ENCODE measurements at regions not wholly inside any gene's neighbourhood (a gene's known extent, or its start where the extent isn't known, plus 50 kb on each side); places are given as distances from the start of the nearest gene placed in this dataset.
"Not testable (repeated sequence)": the region's sequence is repeated elsewhere in the genome, so short reads cannot be mapped to it uniquely, and the experiment has no call there.

DNA sequence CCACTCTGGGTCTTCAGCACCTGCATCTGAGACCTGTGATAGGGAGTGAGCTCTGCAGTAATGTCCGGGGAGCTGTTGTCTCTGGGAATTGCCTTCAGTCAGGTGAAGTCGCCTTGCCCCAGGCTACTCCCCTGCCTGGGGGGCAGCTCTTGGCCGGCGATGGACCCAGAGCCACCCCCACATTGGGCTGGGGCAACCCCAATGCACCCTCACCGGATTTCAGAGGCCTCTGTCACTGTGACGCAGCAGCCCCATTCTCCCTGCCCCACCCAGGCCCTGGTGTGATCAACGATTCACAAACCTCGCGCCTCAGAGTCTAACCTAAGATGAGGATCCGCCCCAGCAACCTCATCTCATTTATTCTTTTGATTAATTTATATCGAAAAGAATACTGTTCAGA lies 303.6 kb downstream of the NDUFA10 start:
- Mint-ChIP-seq H3K36me3 (no peaks in the 10 kb centered on the region), H3K4me1 (peaks cover 11% of the 10 kb centered on the region), H3K4me3 (no peak overlapping the region), H3K27ac (no peak overlapping the region), H3K9me3 (no peaks in the 10 kb centered on the region), H3K27me3 (ENCODE audit: insufficient read depth, low read depth) (peaks cover 25% of the 10 kb centered on the region)
- Histone ChIP-seq H3K9me3 (ENCODE audit: low read depth) (no peaks in the 10 kb centered on the region), H3K9ac (no peak overlapping the region), H3K4me2 (no peak overlapping the region), H3K27ac (no peak overlapping the region), H3K4me3 (no peak overlapping the region), H4K20me1 (ENCODE audit: low read depth) (no peaks in the 10 kb centered on the region), H3K4me1 (no peaks in the 10 kb centered on the region), H3F3A (ENCODE audit: low read depth) (no peaks in the 10 kb centered on the region), H2AFZ (replicated peaks) (no peak overlapping the region), H3K79me2 (ENCODE audit: low read depth) (no peaks in the 10 kb centered on the region), H3K36me3 (no peaks in the 10 kb centered on the region), H3K27me3 (no peaks in the 10 kb centered on the region)
- DNase-seq (ENCODE audit: low spot score), result no peak
- TF ChIP-seq, protein P1, sequence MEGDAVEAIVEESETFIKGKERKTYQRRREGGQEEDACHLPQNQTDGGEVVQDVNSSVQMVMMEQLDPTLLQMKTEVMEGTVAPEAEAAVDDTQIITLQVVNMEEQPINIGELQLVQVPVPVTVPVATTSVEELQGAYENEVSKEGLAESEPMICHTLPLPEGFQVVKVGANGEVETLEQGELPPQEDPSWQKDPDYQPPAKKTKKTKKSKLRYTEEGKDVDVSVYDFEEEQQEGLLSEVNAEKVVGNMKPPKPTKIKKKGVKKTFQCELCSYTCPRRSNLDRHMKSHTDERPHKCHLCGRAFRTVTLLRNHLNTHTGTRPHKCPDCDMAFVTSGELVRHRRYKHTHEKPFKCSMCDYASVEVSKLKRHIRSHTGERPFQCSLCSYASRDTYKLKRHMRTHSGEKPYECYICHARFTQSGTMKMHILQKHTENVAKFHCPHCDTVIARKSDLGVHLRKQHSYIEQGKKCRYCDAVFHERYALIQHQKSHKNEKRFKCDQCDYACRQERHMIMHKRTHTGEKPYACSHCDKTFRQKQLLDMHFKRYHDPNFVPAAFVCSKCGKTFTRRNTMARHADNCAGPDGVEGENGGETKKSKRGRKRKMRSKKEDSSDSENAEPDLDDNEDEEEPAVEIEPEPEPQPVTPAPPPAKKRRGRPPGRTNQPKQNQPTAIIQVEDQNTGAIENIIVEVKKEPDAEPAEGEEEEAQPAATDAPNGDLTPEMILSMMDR (IDR thresholded peaks at IDR 0.05), result no peak
- TF ChIP-seq EZH2phosphoT487 (IDR thresholded peaks at IDR 0.05), result no peak
- TF ChIP-seq EZH2 (IDR thresholded peaks at IDR 0.05), result no peak

DNA sequence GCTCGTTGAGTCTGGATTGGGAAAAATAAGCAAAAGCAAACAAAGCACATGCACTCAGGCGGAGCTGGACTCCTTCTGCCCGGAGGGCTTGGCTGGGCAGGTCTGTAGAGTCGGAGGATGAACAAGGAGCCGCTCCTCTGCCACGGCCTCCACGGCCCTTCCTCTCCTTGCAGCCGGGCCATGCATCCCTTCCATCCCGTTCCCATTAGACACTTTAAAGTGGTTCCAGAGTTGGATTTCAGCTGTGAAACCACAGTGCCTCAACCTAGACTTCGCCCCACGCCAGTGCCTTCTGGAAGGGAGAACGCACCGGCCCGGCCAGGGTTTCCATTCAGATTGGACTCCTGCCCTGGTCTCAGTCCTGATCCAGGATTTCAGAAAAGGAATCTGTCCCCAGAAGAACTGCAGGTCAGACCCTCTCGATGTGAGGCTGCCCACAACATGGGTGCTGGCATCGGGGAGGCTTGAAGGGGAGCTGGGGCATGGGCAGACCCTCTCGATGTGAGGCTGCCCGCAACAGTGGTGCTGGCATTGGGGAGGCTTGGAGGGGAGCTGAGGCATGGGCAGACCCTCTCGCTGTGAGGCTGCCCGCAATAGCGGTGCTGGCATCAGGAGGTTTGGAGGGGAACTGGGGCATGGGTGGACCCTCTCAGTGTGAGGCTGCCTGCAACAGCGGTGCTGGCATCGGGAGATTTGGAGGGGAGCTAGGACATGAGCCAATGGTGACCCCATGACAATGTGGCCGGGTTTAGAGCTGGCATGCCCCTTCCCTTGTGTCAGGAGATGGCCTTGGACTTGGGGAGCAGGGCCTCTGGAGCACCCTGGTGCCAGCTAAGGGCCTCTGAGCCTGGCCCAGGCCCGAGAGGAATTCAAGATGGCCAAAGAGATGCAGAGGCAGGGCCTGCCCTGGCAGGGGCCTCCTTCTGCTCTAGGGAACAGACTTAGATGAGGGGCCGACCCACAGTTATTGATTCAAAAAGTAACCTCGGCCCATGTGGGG lies 304.5 kb downstream of the NDUFA10 start:
- H3K27ac Mint-ChIP-seq, result no peak overlapping the region
- peaks cover 28% of the 10 kb centered on the region for H3K27me3 Mint-ChIP-seq (ENCODE audit: insufficient read depth, low read depth)
- H3K4me3 ChIP-seq, result no peak overlapping the region
- no peaks in the 10 kb centered on the region for H3K9me3 Mint-ChIP-seq
- peaks cover 18% of the 10 kb centered on the region for H3K4me1 Mint-ChIP-seq
- no peaks in the 10 kb centered on the region for H3K9me3 ChIP-seq (ENCODE audit: low read depth)
- no peak for TF ChIP-seq EZH2phosphoT487 (IDR thresholded peaks at IDR 0.05)
- TF ChIP-seq, protein P1 (IDR thresholded peaks at IDR 0.05), result no peak
- TF ChIP-seq EZH2 (IDR thresholded peaks at IDR 0.05), result no peak
- no peak for DNase-seq (ENCODE audit: low spot score)
- no peak overlapping the region for H3K4me3 Mint-ChIP-seq
- H3K4me2 ChIP-seq, result no peak overlapping the region
- no peaks in the 10 kb centered on the region for H3K27me3 ChIP-seq
- H3K36me3 ChIP-seq, result no peaks in the 10 kb centered on the region
- H3F3A ChIP-seq (ENCODE audit: low read depth), result no peaks in the 10 kb centered on the region
- H2AFZ ChIP-seq (replicated peaks), result no peak overlapping the region
- no peaks in the 10 kb centered on the region for H3K79me2 ChIP-seq (ENCODE audit: low read depth)
- no peaks in the 10 kb centered on the region for H3K4me1 ChIP-seq
- H3K27ac ChIP-seq, result no peak overlapping the region
- no peak overlapping the region for H3K9ac ChIP-seq
- H3K36me3 Mint-ChIP-seq, result no peaks in the 10 kb centered on the region
- no peaks in the 10 kb centered on the region for H4K20me1 ChIP-seq (ENCODE audit: low read depth)

DNA sequence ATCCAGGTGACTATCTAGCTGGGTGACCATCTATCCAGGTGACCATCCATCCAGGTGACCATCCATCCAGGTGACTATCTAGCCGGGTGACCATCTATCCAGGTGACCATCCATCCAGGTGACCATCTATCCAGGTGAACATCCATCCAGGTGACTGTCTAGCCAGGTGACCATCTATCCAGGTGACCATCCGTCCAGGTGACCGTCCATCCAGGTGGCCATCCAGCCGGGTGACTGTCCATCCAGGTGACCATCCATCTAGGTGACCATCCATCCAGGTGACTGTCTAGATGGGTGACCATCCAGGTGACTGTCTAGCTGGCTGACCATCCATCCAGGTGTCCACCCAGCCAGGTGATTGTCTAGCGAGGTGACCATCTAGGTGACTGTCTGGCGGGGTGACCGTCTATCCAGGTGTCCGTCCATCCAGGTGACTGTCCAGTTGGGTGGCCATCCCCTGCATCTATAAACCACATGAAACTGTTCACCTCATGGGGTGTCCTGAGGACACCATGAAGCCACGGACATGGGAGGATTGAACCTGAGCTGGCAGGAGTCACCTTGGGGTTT lies 305.3 kb downstream of the NDUFA10 start:
- H4K20me1 ChIP-seq (ENCODE audit: low read depth), result no peaks in the 10 kb centered on the region
- no peaks in the 10 kb centered on the region for H3K9me3 Mint-ChIP-seq
- no peaks in the 10 kb centered on the region for H3K4me1 ChIP-seq
- H3K9ac ChIP-seq, result no peak overlapping the region
- H2AFZ ChIP-seq (replicated peaks), result no peak overlapping the region
- no peaks in the 10 kb centered on the region for H3K9me3 ChIP-seq (ENCODE audit: low read depth)
- H3K27ac ChIP-seq, result no peak overlapping the region
- no peaks in the 10 kb centered on the region for H3K36me3 Mint-ChIP-seq
- no peak overlapping the region for H3K4me3 ChIP-seq
- peaks cover 28% of the 10 kb centered on the region for H3K27me3 Mint-ChIP-seq (ENCODE audit: insufficient read depth, low read depth)
- no peaks in the 10 kb centered on the region for H3K27me3 ChIP-seq
- H3K4me2 ChIP-seq, result no peak overlapping the region
- no peak for TF ChIP-seq EZH2 (IDR thresholded peaks at IDR 0.05)
- H3F3A ChIP-seq (ENCODE audit: low read depth), result no peaks in the 10 kb centered on the region
- peaks cover 18% of the 10 kb centered on the region for H3K4me1 Mint-ChIP-seq
- no peak overlapping the region for H3K27ac Mint-ChIP-seq
- H3K4me3 Mint-ChIP-seq, result no peak overlapping the region
- no peaks in the 10 kb centered on the region for H3K36me3 ChIP-seq
- no peak for DNase-seq (ENCODE audit: low spot score)
- no peaks in the 10 kb centered on the region for H3K79me2 ChIP-seq (ENCODE audit: low read depth)

DNA sequence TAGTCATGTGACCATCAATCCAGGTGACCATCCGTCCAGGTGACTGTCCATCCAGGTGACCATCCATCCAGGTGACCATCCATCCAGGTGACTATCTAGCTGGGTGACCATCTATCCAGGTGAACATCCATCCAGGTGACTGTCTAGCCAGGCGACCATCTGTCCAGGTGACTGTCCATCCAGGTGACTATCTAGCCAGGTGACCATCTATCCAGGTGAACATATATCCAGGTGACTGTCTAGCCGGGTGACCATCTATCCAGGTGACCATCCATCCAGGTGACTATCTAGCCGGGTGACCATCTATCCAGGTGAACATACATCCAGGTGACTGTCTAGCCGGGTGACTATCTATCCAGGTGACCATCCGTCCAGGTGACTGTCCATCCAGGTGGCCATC lies 306.2 kb downstream of the NDUFA10 start:
- H3K4me2 ChIP-seq; H3K36me3 Mint-ChIP-seq; H3K36me3 ChIP-seq; H3K4me3 ChIP-seq; H2AFZ ChIP-seq (replicated peaks); H3K4me1 ChIP-seq; H3K9ac ChIP-seq; H3F3A ChIP-seq (ENCODE audit: low read depth); H3K27ac ChIP-seq; H3K27ac Mint-ChIP-seq; H3K4me3 Mint-ChIP-seq; H3K27me3 ChIP-seq; H3K9me3 ChIP-seq (ENCODE audit: low read depth); H4K20me1 ChIP-seq (ENCODE audit: low read depth); H3K9me3 Mint-ChIP-seq; DNase-seq (ENCODE audit: low spot score); H3K79me2 ChIP-seq (ENCODE audit: low read depth): not testable (repeated sequence)
- peaks cover 29% of the 10 kb centered on the region for H3K27me3 Mint-ChIP-seq (ENCODE audit: insufficient read depth, low read depth)
- H3K4me1 Mint-ChIP-seq, result peaks cover 21% of the 10 kb centered on the region

Data from neural progenitor cell (in vitro differentiated cells).